H1 (cell line): ENCODE measurements at regions not wholly inside any gene's neighbourhood (a gene's known extent, or its start where the extent isn't known, plus 50 kb on each side); places are given as distances from the start of the nearest gene placed in this dataset.
A peak's percentile ranks its signal among the peaks of the same experiment; 100 is the strongest.

Source experiments
- CTCF ChIA-PET: fragments of 300-600 bp; sonication (Branson Sonifier 250); formaldehyde crosslinking; loops from one replicate; lab custom pipeline; 2021; ENCODE audit not compliant: partially characterized antibody; lab: Charles Lee
- POLR2A ChIA-PET: fragments of 300-600 bp; sonication (Branson Sonifier 250); formaldehyde crosslinking; loops from one replicate; lab custom pipeline; 2021; ENCODE audit warnings: inconsistent platforms; ENCODE audit not compliant: partially characterized antibody; lab: Charles Lee
- DNase-seq, 2 experiments: peaks; one replicate each; pipeline versions ENCODE4 v3.0.0 to v3.0.0-alpha.2; 2010 to 2022; ENCODE audit warnings: low spot score in 2 of 2, low read depth in 1 of 2, mixed read lengths in 1 of 2
- FAIRE-seq: peaks from 2 replicates; lab custom pipeline; 2011; peaks lifted over from hg19 to GRCh38; lab: Jason Lieb, UNC
- H2AFZ ChIP-seq: 2 replicates; pipeline ENCODE4 v1.8.1; 2012; ENCODE audit warnings: low read length, inconsistent platforms
- H2AK5ac ChIP-seq: 2 replicates; pipeline ENCODE4 v1.6.1; 2013; ENCODE audit warnings: low read depth, low read length
- H2BK120ac ChIP-seq: replicated peaks from 2 replicates; pipeline ENCODE3; 2013; ENCODE audit warnings: low read depth, low read length, inconsistent platforms
- H2BK12ac ChIP-seq: 2 replicates; pipeline ENCODE4 v1.6.1; 2013; ENCODE audit warnings: low read depth, low read length
- H2BK15ac ChIP-seq: 2 replicates; pipeline ENCODE4 v1.6.1; 2013; ENCODE audit warnings: low read length
- H2BK20ac ChIP-seq: 2 replicates; pipeline ENCODE4 v1.6.1; 2013; ENCODE audit warnings: low read length
- H2BK5ac ChIP-seq: 2 replicates; pipeline ENCODE4 v1.6.1; 2013; ENCODE audit warnings: low read depth, low read length
- H3K14ac ChIP-seq: 2 replicates; pipeline ENCODE4 v1.6.1; 2013; ENCODE audit warnings: inconsistent platforms; ENCODE audit not compliant: insufficient read length
- H3K18ac ChIP-seq: 2 replicates; pipeline ENCODE4 v1.6.1; 2013; ENCODE audit warnings: low read length; ENCODE audit errors: extremely low read depth
- H3K23ac ChIP-seq: 2 replicates; pipeline ENCODE4 v1.6.1; 2013; ENCODE audit warnings: inconsistent platforms; ENCODE audit not compliant: insufficient read length
- H3K23me2 ChIP-seq: 2 replicates; pipeline ENCODE4 v1.6.1; 2013; ENCODE audit warnings: low read depth, low read length
- H3K27ac ChIP-seq: 2 replicates; pipeline ENCODE4 v1.6.1; 2011; ENCODE audit warnings: low read depth, low read length, inconsistent platforms
- H3K27me3 ChIP-seq, 4 experiments: replicated peaks in 1 of 4; 1 replicate in 1 of 4; 2 replicates in 3 of 4; pipeline versions ENCODE4 v1.6.1 to v1.8.1; 2011 to 2013; ENCODE audit warnings: low read length in 3 of 4, mild to moderate bottlenecking in 3 of 4, inconsistent platforms in 2 of 4, mixed read lengths in 2 of 4, moderate library complexity in 1 of 4; ENCODE audit not compliant: control insufficient read depth in 3 of 4, insufficient read depth in 3 of 4; ENCODE audit errors: extremely low read depth in 1 of 4
- H3K36me3 ChIP-seq, 4 experiments: 2 replicates each; pipeline versions ENCODE4 v1.6.1 to v1.8.1; 2011 to 2013; ENCODE audit warnings: mild to moderate bottlenecking in 4 of 4, low read length in 3 of 4, moderate library complexity in 2 of 4, control low read depth in 1 of 4, inconsistent platforms in 1 of 4; ENCODE audit not compliant: insufficient read depth in 4 of 4, control insufficient read depth in 2 of 4
- H3K4ac ChIP-seq: replicated peaks from 2 replicates; pipeline ENCODE3; 2013; ENCODE audit warnings: low read length, low read depth, mixed read lengths, inconsistent platforms; ENCODE audit not compliant: insufficient read length
- H3K4me1 ChIP-seq, 4 experiments: replicated peaks in 1 of 4; 1 replicate in 1 of 4; 2 replicates in 3 of 4; pipeline versions ENCODE4 v1.6.1 to v1.8.1; 2011 to 2013; ENCODE audit warnings: low read length in 3 of 4, inconsistent platforms in 2 of 4, mixed read lengths in 1 of 4; ENCODE audit not compliant: insufficient read depth in 4 of 4, control insufficient read depth in 3 of 4
- H3K4me2 ChIP-seq, 2 experiments: 2 replicates each; pipeline versions ENCODE4 v1.6.1 to v1.8.1; 2011 to 2013; ENCODE audit warnings: low read depth in 2 of 2, low read length in 2 of 2, control low read depth in 1 of 2, inconsistent platforms in 1 of 2, mild to moderate bottlenecking in 1 of 2; ENCODE audit not compliant: insufficient read depth in 1 of 2
- H3K4me3 ChIP-seq, 4 experiments: fragments of 200-600, 300-600 bp in 1 of 4; sonication (generic), shearing (Covaris generic), sonication (Bioruptor Twin) in 1 of 4; 2 replicates each; pipeline versions ENCODE4 v1.5.1 to v1.8.1; 2011 to 2016; ENCODE audit warnings: low read length in 4 of 4, low read depth in 3 of 4, control low read depth in 2 of 4, inconsistent platforms in 2 of 4, mild to moderate bottlenecking in 2 of 4, mixed read lengths in 1 of 4, moderate library complexity in 1 of 4; ENCODE audit not compliant: insufficient read depth in 2 of 4; ENCODE audit errors: extremely low read depth in 1 of 4
- H3K56ac ChIP-seq: replicated peaks from 2 replicates; pipeline ENCODE3; 2013; ENCODE audit warnings: low read depth, mild to moderate bottlenecking, mixed read lengths, low read length, inconsistent platforms; ENCODE audit not compliant: insufficient read length
- H3K79me1 ChIP-seq: 2 replicates; pipeline ENCODE4 v1.6.1; 2013; ENCODE audit warnings: low read depth, low read length, control low read depth
- H3K79me2 ChIP-seq, 2 experiments: 2 replicates each; pipeline versions ENCODE4 v1.6.1 to v1.8.1; 2012 to 2013; ENCODE audit warnings: low read length in 2 of 2, mild to moderate bottlenecking in 2 of 2, inconsistent platforms in 1 of 2; ENCODE audit not compliant: insufficient read depth in 2 of 2, control insufficient read depth in 1 of 2
- H3K9ac ChIP-seq, 4 experiments: replicated peaks in 1 of 4; 1 replicate in 1 of 4; 2 replicates in 3 of 4; pipeline versions ENCODE4 v1.6.1 to v1.8.1; 2011 to 2013; ENCODE audit warnings: low read depth in 3 of 4, low read length in 3 of 4, control low read depth in 2 of 4, mild to moderate bottlenecking in 2 of 4, moderate library complexity in 2 of 4, inconsistent platforms in 1 of 4; ENCODE audit errors: extremely low read depth in 1 of 4
- H3K9me3 ChIP-seq, 2 experiments: 2 replicates each; pipeline versions ENCODE4 v1.6.1 to v1.8.1; 2012 to 2013; ENCODE audit warnings: mild to moderate bottlenecking in 2 of 2, moderate library complexity in 2 of 2, control low read depth in 1 of 2, inconsistent platforms in 1 of 2, low read depth in 1 of 2, low read length in 1 of 2, mixed read lengths in 1 of 2; ENCODE audit not compliant: insufficient read depth in 2 of 2
- H4K20me1 ChIP-seq, 2 experiments: replicated peaks in 1 of 2; 2 replicates each; pipeline versions ENCODE3 to v1.8.1; 2011 to 2013; ENCODE audit warnings: inconsistent platforms in 2 of 2, low read length in 2 of 2, mild to moderate bottlenecking in 1 of 2; ENCODE audit not compliant: insufficient read depth in 2 of 2, control insufficient read depth in 1 of 2
- H4K5ac ChIP-seq: 2 replicates; pipeline ENCODE4 v1.6.1; 2013; ENCODE audit warnings: low read length, low read depth, mixed read lengths, inconsistent platforms; ENCODE audit not compliant: insufficient read length
- H4K8ac ChIP-seq: 2 replicates; pipeline ENCODE4 v1.8.0; 2013; ENCODE audit warnings: mild to moderate bottlenecking, moderate library complexity, low read length, inconsistent platforms; ENCODE audit not compliant: insufficient read depth; ENCODE audit errors: extremely low read depth
- H4K91ac ChIP-seq: replicated peaks from 2 replicates; pipeline ENCODE3; 2013; ENCODE audit warnings: low read length, mixed read lengths, inconsistent platforms; ENCODE audit not compliant: insufficient read length
- EZH2 ChIP-seq: fragments of 200-600 bp; sonication (generic); IDR thresholded peaks from 2 replicates; pipeline ENCODE4 v1.7.1; 2012; ENCODE audit warnings: low read depth, mild to moderate bottlenecking, moderate library complexity, low read length, inconsistent platforms; ENCODE audit not compliant: severe bottlenecking
- RBBP5 ChIP-seq: IDR thresholded peaks from 2 replicates; pipeline ENCODE4 v1.7.1; 2012; ENCODE audit warnings: low read depth, mild to moderate bottlenecking, inconsistent platforms, low read length, moderate library complexity, borderline replicate concordance
- TCF12 ChIP-seq: IDR thresholded peaks from 2 replicates; pipeline ENCODE4 v1.6.1; 2011; ENCODE audit warnings: low read depth, mild to moderate bottlenecking, low read length
- WGBS, 2 experiments: shearing (Covaris generic) in 1 of 2; methylation state at CpG; one replicate each; pipeline versions ENCODE4 v1.1.6 to v1.1.7; 2013 to 2015; ENCODE audit warnings: low lambda C conversion rate in 2 of 2, mixed read lengths in 2 of 2, inconsistent platforms in 1 of 2, low coverage in 1 of 2, missing lambda C conversion rate in 1 of 2; ENCODE audit not compliant: insufficient replicate concordance in 2 of 2, insufficient coverage in 1 of 2, insufficient read length in 1 of 2; ENCODE audit errors: extremely low coverage in 1 of 2, missing lambda C conversion rate in 1 of 2; 5-methylcytosine and 5-hydroxymethylcytosine counted together

- Histone ChIP-seq H3K4me2 (no peak overlapping the region), H3K56ac (no peak overlapping the region), H3K18ac (no peak overlapping the region), H4K20me1 (no peaks in the 10 kb centered on the region), H3K4ac (no peak overlapping the region), H2BK5ac (no peak overlapping the region), H2BK15ac (no peak overlapping the region), H3K4me3 (no peak overlapping the region), H3K9me3 (no peaks in the 10 kb centered on the region), H2BK12ac (no peak overlapping the region), H4K91ac (no peak overlapping the region), H3K27me3 (no peaks in the 10 kb centered on the region), H4K5ac (no peak overlapping the region), H3K36me3 (no peaks in the 10 kb centered on the region), H3K4me1 (no peaks in the 10 kb centered on the region)
- POLR2A ChIA-PET = no interaction called here
- DNase-seq = no peak
- TF ChIP-seq RBBP5 (no peak), EZH2 (no peak), TCF12 (no peak)
- TF ChIP-seq, all 59 proteins: peak for 0
- Histone ChIP-seq H3K23me2 (no peaks in the 10 kb centered on the region), H3K23ac (no peak overlapping the region), H3K9ac (no peak overlapping the region), H3K79me1 (no peaks in the 10 kb centered on the region), H2BK20ac (no peak overlapping the region), H3K79me2 (no peaks in the 10 kb centered on the region), H4K8ac (no peak overlapping the region), H2AK5ac (no peak overlapping the region), H3K27ac (no peak overlapping the region), H2BK120ac (no peak overlapping the region), H3K14ac (no peak overlapping the region), H2AFZ (0 out of 2 replicates have a peak overlapping the region, but pooled peaks have one; percentile 69)
- FAIRE-seq = no peak
- CTCF ChIA-PET = no interaction called here
- WGBS, 2 experiments = 93% methylated on average over 3 of the region's 3 CpGs; no CpG with 5 or more reads in 1 of the 2 experiments
Observed at GRCh38 chr7:116148108-116148507, 62.2 kb upstream of the TES start.
